Neuronal stem cell (in vitro differentiated cells): ENCODE measurements at regions not wholly inside any gene's neighbourhood (a gene's known extent, or its start where the extent isn't known, plus 50 kb on each side); places are given as distances from the start of the nearest gene placed in this dataset.

Experiments
- DNase-seq: peaks from one replicate; pipeline ENCODE4 v3.0.0-alpha.2; 2013; ENCODE audit warnings: low spot score
- H2AFZ ChIP-seq: one replicate; pipeline ENCODE4 v1.6.1; 2013; ENCODE audit warnings: mild to moderate bottlenecking, low read length, inconsistent platforms
- H2AK5ac ChIP-seq: 2 replicates; pipeline ENCODE4 v1.6.1; 2013; ENCODE audit warnings: low read depth, mild to moderate bottlenecking, inconsistent platforms, low read length, moderate library complexity, mixed read lengths
- H2BK120ac ChIP-seq: 2 replicates; pipeline ENCODE4 v1.6.1; 2013; ENCODE audit warnings: low read depth, mild to moderate bottlenecking, inconsistent platforms, low read length, moderate library complexity, mixed read lengths
- H2BK12ac ChIP-seq: one replicate; pipeline ENCODE4 v1.6.1; 2013; ENCODE audit warnings: low read length, inconsistent platforms
- H2BK15ac ChIP-seq: 2 replicates; pipeline ENCODE4 v1.6.1; 2013; ENCODE audit warnings: mild to moderate bottlenecking, low read length, inconsistent platforms, mixed read lengths
- H2BK5ac ChIP-seq: one replicate; pipeline ENCODE4 v1.6.1; 2013; ENCODE audit warnings: inconsistent platforms, mild to moderate bottlenecking, low read length, moderate library complexity
- H3K14ac ChIP-seq: one replicate; pipeline ENCODE4 v1.6.1; 2013; ENCODE audit warnings: low read length, inconsistent platforms
- H3K18ac ChIP-seq: 2 replicates; pipeline ENCODE4 v1.6.1; 2013; ENCODE audit warnings: low read length, inconsistent platforms
- H3K23ac ChIP-seq: 2 replicates; pipeline ENCODE4 v1.6.1; 2013; ENCODE audit warnings: low read depth, mild to moderate bottlenecking, mixed read lengths, low read length, inconsistent platforms; ENCODE audit not compliant: poor library complexity
- H3K27ac ChIP-seq: replicated peaks from 3 replicates; pipeline ENCODE4 v1.5.1; 2013; ENCODE audit warnings: low read length, inconsistent platforms
- H3K27me3 ChIP-seq, 3 experiments: 2 replicates each; pipeline ENCODE4 v1.6.1; 2013; ENCODE audit warnings: low read length in 3 of 3, mild to moderate bottlenecking in 2 of 3, inconsistent platforms in 1 of 3, low read depth in 1 of 3, mixed read lengths in 1 of 3, moderate library complexity in 1 of 3; ENCODE audit not compliant: control insufficient read depth in 3 of 3, insufficient read depth in 3 of 3
- H3K36me3 ChIP-seq, 2 donors: replicated peaks in 1 of 2; 2 replicates each; pipeline ENCODE4 v1.6.1; 2013; ENCODE audit warnings: low read length in 2 of 2; ENCODE audit not compliant: control insufficient read depth in 2 of 2, insufficient read depth in 2 of 2
- H3K4ac ChIP-seq: 2 replicates; pipeline ENCODE4 v1.6.1; 2013; ENCODE audit warnings: inconsistent platforms, mild to moderate bottlenecking, low read length, moderate library complexity
- H3K4me1 ChIP-seq, 2 donors: 1 replicate in 1 of 2; 2 replicates in 1 of 2; pipeline ENCODE4 v1.6.1; 2013; ENCODE audit warnings: low read length in 2 of 2, low read depth in 1 of 2; ENCODE audit not compliant: control insufficient read depth in 2 of 2, insufficient read depth in 1 of 2
- H3K4me2 ChIP-seq: one replicate; pipeline ENCODE4 v1.6.1; 2013; ENCODE audit warnings: mild to moderate bottlenecking, low read length, inconsistent platforms; ENCODE audit not compliant: insufficient read depth, poor library complexity, severe bottlenecking
- H3K4me3 ChIP-seq, 2 donors: 2 replicates each; pipeline ENCODE4 v1.5.1; 2013; ENCODE audit warnings: low read length in 2 of 2, mild to moderate bottlenecking in 2 of 2, inconsistent platforms in 1 of 2, moderate library complexity in 1 of 2
- H3K79me1 ChIP-seq: one replicate; pipeline ENCODE4 v1.6.1; 2013; ENCODE audit warnings: low read depth, mild to moderate bottlenecking, inconsistent platforms, low read length, moderate library complexity
- H3K9ac ChIP-seq: one replicate; pipeline ENCODE4 v1.6.1; 2013; ENCODE audit warnings: mild to moderate bottlenecking, low read depth, low read length, inconsistent platforms; ENCODE audit not compliant: poor library complexity
- H3K9me3 ChIP-seq, 2 donors: replicated peaks in 1 of 2; 2 replicates each; pipeline versions ENCODE3 to v1.6.1; 2013; ENCODE audit warnings: low read length in 2 of 2, mild to moderate bottlenecking in 2 of 2, inconsistent platforms in 1 of 2, low read depth in 1 of 2, mixed read lengths in 1 of 2, moderate library complexity in 1 of 2; ENCODE audit not compliant: control insufficient read depth in 2 of 2, insufficient read depth in 1 of 2
- H4K8ac ChIP-seq: one replicate; pipeline ENCODE4 v1.6.1; 2013; ENCODE audit warnings: low read depth, mild to moderate bottlenecking, inconsistent platforms, low read length, moderate library complexity
- H4K91ac ChIP-seq: one replicate; pipeline ENCODE4 v1.6.1; 2013; ENCODE audit warnings: low read length, low read depth, mild to moderate bottlenecking, inconsistent platforms; ENCODE audit not compliant: poor library complexity
- WGBS, 2 donors: extraction: QIAGEN DNeasy Blood & Tissue Kit; methylation state at CpG; one replicate each; pipeline ENCODE4 v1.1.7; 2013; ENCODE audit warnings: missing lambda C conversion rate in 2 of 2, mixed read lengths in 1 of 2; ENCODE audit not compliant: insufficient read length in 2 of 2, insufficient replicate concordance in 1 of 2; ENCODE audit errors: extremely low coverage in 2 of 2; 5-methylcytosine and 5-hydroxymethylcytosine counted together

DNA sequence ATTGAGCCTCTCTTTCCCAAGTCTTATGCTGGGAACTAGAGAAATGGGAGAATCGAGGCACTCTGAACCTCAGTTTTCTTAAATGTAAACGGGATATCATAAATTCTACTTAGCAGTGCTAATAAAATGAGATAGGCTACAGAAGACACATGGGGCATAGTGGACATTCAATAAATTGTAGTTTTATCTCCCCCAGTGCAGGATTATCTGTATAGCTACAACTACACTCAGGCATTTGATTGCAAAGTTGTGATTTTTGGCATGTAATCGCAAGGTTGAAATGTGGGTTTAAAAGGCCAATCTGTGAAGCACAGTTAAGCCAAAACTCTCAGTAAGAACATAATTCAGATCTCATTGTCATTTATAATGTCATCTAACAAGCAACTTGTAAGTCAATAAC, 413.7 kb upstream of the LMCD1 start:
- no peak for DNase-seq
- Histone ChIP-seq H2BK15ac (no peak overlapping the region), H3K4ac (no peak overlapping the region), H2AFZ (no peak overlapping the region), H3K36me3 (no peaks in the 10 kb centered on the region), H3K4me3 (no peak overlapping the region), H3K4me2 (no peak overlapping the region), H3K18ac (no peak overlapping the region), H3K4me1 (no peaks in the 10 kb centered on the region), H3K23ac (no peak overlapping the region), H3K27ac (no peak overlapping the region), H3K27me3 (no peaks in the 10 kb centered on the region), H2AK5ac (no peak overlapping the region), H3K9me3 (peaks cover 0 to 2% of the 10 kb centered on the region in 2 donors), H4K91ac (no peak overlapping the region), H2BK5ac (no peak overlapping the region), H3K9ac (no peak overlapping the region), H2BK120ac (no peak overlapping the region), H2BK12ac (no peak overlapping the region), H4K8ac (no peak overlapping the region), H3K14ac (no peak overlapping the region), H3K79me1 (no peaks in the 10 kb centered on the region)
- WGBS, 2 donors, result no CpG with 5 or more reads among the region's 3 CpGs

DNA sequence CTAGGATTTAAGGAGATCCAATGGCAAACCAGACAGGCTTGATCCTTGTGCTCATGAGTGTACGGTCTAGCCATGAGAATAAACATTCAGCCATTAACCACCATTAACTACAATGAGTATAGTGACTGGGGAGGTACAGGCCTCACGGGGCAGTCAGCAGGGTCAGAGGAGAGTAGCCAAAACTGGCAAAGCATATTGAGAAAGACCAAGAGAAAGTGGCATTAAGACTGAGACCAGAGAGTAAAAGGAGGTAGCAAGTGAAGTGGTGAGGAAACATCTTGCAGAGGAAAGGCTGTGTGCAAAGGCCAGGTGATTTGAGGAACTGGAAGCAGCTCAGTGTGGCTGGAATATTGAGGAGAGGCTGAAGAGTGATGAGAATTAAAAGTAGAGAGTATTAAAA, 407.2 kb upstream of the LMCD1 start:
- no peak overlapping the region for H3K9ac ChIP-seq
- H3K79me1 ChIP-seq, result no peaks in the 10 kb centered on the region
- no peak overlapping the region for H2BK5ac ChIP-seq
- no peak overlapping the region for H2BK15ac ChIP-seq
- no peak overlapping the region for H2AK5ac ChIP-seq
- no peak overlapping the region for H3K4me2 ChIP-seq
- H3K9me3 ChIP-seq, result no peaks in the 10 kb centered on the region
- no peak overlapping the region for H4K8ac ChIP-seq
- no peak overlapping the region for H3K27ac ChIP-seq
- no peak overlapping the region for H4K91ac ChIP-seq
- no peaks in the 10 kb centered on the region for H3K27me3 ChIP-seq
- H3K14ac ChIP-seq, result no peak overlapping the region
- H2AFZ ChIP-seq, result no peak overlapping the region
- no peaks in the 10 kb centered on the region for H3K36me3 ChIP-seq
- H3K23ac ChIP-seq, result no peak overlapping the region
- H3K18ac ChIP-seq, result no peak overlapping the region
- no peak overlapping the region for H3K4me3 ChIP-seq
- no peak for DNase-seq
- H3K4me1 ChIP-seq, result peaks cover 0 to 2% of the 10 kb centered on the region in 2 donors
- WGBS, 2 donors, result no CpG with 5 or more reads among the region's 2 CpGs
- no peak overlapping the region for H2BK12ac ChIP-seq
- H3K4ac ChIP-seq, result no peak overlapping the region
- no peak overlapping the region for H2BK120ac ChIP-seq

DNA sequence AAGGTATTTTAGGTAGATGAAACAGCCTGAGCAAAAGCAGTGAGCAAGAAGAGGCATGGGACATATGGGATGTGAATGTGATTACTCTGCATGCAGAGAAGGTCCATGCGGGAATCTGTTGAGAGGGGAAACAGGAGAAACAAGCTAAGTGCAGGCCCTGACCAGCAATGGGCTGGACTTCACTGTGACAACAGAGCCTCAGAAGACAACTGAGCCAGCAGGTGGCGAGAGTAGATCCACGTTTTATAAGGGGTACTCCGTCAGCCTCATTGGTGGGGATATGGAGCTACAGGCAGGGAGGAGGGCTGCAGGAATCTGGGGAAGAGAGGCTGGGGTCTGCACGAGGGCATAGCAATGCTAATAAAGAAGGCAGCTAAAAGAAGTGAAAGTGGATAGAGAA, 405.9 kb upstream of the LMCD1 start:
- no peak overlapping the region for H4K8ac ChIP-seq
- H3K9me3 ChIP-seq, result no peaks in the 10 kb centered on the region
- no peak overlapping the region for H2BK15ac ChIP-seq
- H3K27me3 ChIP-seq, result no peaks in the 10 kb centered on the region
- H2AK5ac ChIP-seq, result no peak overlapping the region
- H3K4me1 ChIP-seq, result peaks cover 0 to 6% of the 10 kb centered on the region in 2 donors
- no peak overlapping the region for H3K23ac ChIP-seq
- H4K91ac ChIP-seq, result no peak overlapping the region
- H3K4me2 ChIP-seq, result no peak overlapping the region
- H3K9ac ChIP-seq, result no peak overlapping the region
- H3K36me3 ChIP-seq, result no peaks in the 10 kb centered on the region
- no peak overlapping the region for H3K18ac ChIP-seq
- DNase-seq, result no peak
- WGBS, 2 donors, result no CpG with 5 or more reads among the region's 5 CpGs
- no peak overlapping the region for H3K4me3 ChIP-seq
- H3K14ac ChIP-seq, result no peak overlapping the region
- no peaks in the 10 kb centered on the region for H3K79me1 ChIP-seq
- H2BK5ac ChIP-seq, result no peak overlapping the region
- no peak overlapping the region for H3K4ac ChIP-seq
- no peak overlapping the region for H2BK12ac ChIP-seq
- no peak overlapping the region for H2AFZ ChIP-seq
- no peak overlapping the region for H3K27ac ChIP-seq
- no peak overlapping the region for H2BK120ac ChIP-seq

DNA sequence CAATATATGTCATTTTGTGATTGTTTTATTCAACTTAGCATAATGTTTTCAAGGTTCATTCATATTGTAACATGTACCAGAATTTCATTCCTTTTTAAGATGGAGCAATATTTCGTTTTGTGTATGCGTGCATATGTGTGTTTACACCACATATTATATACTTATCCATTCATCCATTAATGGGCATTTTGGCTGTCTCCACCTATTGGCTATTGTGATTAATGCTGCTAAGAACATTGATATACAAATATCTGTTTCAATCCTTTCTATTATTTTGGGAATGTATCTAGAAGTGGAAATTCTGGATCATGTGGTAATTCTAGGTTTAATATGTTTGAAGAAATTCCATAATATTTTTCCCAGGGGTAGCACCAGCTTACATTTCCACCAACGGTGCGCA, 403.9 kb upstream of the LMCD1 start:
- H2BK15ac ChIP-seq, result no peak overlapping the region
- H4K8ac ChIP-seq, result no peak overlapping the region
- no peak overlapping the region for H3K14ac ChIP-seq
- no peak for DNase-seq
- H3K4me1 ChIP-seq, result peaks cover 0 to 6% of the 10 kb centered on the region in 2 donors
- H2BK12ac ChIP-seq, result no peak overlapping the region
- no peaks in the 10 kb centered on the region for H3K79me1 ChIP-seq
- H3K36me3 ChIP-seq, result no peaks in the 10 kb centered on the region
- no peak overlapping the region for H3K4me2 ChIP-seq
- no peak overlapping the region for H2BK120ac ChIP-seq
- no peak overlapping the region for H3K27ac ChIP-seq
- H2AFZ ChIP-seq, result no peak overlapping the region
- no peak overlapping the region for H2BK5ac ChIP-seq
- H2AK5ac ChIP-seq, result no peak overlapping the region
- no peak overlapping the region for H3K23ac ChIP-seq
- H3K9ac ChIP-seq, result no peak overlapping the region
- H3K18ac ChIP-seq, result no peak overlapping the region
- no peak overlapping the region for H3K4ac ChIP-seq
- no peaks in the 10 kb centered on the region for H3K27me3 ChIP-seq
- H3K4me3 ChIP-seq, result no peak overlapping the region
- no peaks in the 10 kb centered on the region for H3K9me3 ChIP-seq
- H4K91ac ChIP-seq, result no peak overlapping the region
- WGBS, 2 donors, result no CpG with 5 or more reads among the region's 4 CpGs
